Smooth muscle cell (in vitro differentiated cells): ENCODE measurements at regions not wholly inside any gene's neighbourhood (a gene's known extent, or its start where the extent isn't known, plus 50 kb on each side); places are given as distances from the start of the nearest gene placed in this dataset.

Experiments used
- DNase-seq: peaks from one replicate; lab custom pipeline; 2025; ENCODE audit not compliant: unreplicated experiment; lab: John Stamatoyannopoulos, UW
- H2AFZ ChIP-seq: fragments of 200-600 bp; sonication (generic); 2 replicates; pipeline ENCODE4 v1.6.0; 2016; ENCODE audit warnings: antibody characterized with exemption, low read depth, mild to moderate bottlenecking
- H3F3A ChIP-seq: fragments of 200-600 bp; sonication (generic); 2 replicates; pipeline ENCODE4 v1.6.0; 2017; ENCODE audit warnings: antibody characterized with exemption, low read depth
- H3K27ac ChIP-seq: fragments of 200-600 bp; sonication (generic); 2 replicates; pipeline ENCODE4 v1.5.1; 2016; ENCODE audit warnings: low read depth, mild to moderate bottlenecking
- H3K27me3 ChIP-seq: fragments of 200-600 bp; sonication (generic); 2 replicates; pipeline ENCODE4 v1.6.1; 2016; ENCODE audit warnings: low read depth, mild to moderate bottlenecking
- H3K36me3 ChIP-seq: fragments of 200-600 bp; sonication (generic); 2 replicates; pipeline ENCODE4 v1.5.1; 2016; ENCODE audit warnings: low read depth
- H3K4me1 ChIP-seq: fragments of 200-600 bp; sonication (generic); 2 replicates; pipeline ENCODE4 v1.5.1; 2016; ENCODE audit warnings: low read depth
- H3K4me2 ChIP-seq: fragments of 200-600 bp; sonication (generic); 2 replicates; pipeline ENCODE4 v1.6.0; 2016; ENCODE audit warnings: mild to moderate bottlenecking
- H3K4me3 ChIP-seq: fragments of 200-600 bp; sonication (generic); 2 replicates; pipeline ENCODE4 v1.5.1; 2016; ENCODE audit warnings: mild to moderate bottlenecking
- H3K79me2 ChIP-seq: fragments of 200-600 bp; sonication (generic); 2 replicates; pipeline ENCODE4 v1.6.0; 2016; ENCODE audit warnings: low read depth, mild to moderate bottlenecking
- H3K9ac ChIP-seq: fragments of 200-600 bp; sonication (generic); 2 replicates; pipeline ENCODE4 v1.6.0; 2016; ENCODE audit warnings: low read depth
- H3K9me3 ChIP-seq: fragments of 200-600 bp; sonication (generic); replicated peaks from 2 replicates; pipeline ENCODE4 v1.5.1; 2016; ENCODE audit warnings: low read depth
- H4K20me1 ChIP-seq: fragments of 200-600 bp; sonication (generic); 2 replicates; pipeline ENCODE4 v1.6.0; 2016; ENCODE audit warnings: low read depth
- CTCF ChIP-seq: fragments of 200-600 bp; sonication (generic); IDR thresholded peaks from 2 replicates; pipeline ENCODE4 v1.5.1; 2017; ENCODE audit warnings: borderline replicate concordance, mild to moderate bottlenecking, antibody characterized with exemption; ENCODE audit not compliant: insufficient read depth, poor library complexity, severe bottlenecking
- WGBS: methylation state at CpG from one replicate; pipeline ENCODE4 v1.1.7; 2016; ENCODE audit warnings: low lambda C conversion rate; 5-methylcytosine and 5-hydroxymethylcytosine counted together

DNA sequence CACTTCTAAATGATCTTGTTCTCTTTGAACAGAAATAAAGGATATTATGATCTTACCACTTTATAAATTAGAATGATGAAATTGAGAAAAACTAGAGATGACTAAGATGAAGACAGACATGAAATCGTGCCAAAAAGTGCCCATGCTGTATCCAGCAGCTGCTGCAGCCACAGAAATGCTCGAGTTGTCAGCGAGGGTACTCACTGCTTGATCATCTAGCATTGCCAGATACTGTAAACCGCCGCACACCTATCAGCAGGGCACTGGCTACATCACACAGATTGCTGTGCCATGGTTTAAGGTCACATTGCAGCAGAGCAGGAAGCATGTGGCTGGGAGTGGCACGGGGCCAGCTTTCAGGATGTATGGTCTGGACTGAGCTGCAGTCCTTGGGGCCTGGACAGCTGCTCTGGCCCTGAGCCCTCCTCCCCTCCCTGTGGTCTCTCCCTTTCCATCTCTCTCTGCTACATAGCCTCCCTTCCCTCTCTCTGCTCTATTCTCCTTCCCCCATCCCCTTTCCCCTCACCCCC lies 51.0 kb upstream of the SEPTIN5 start:
- 75% methylated on average over 6 of the region's 6 CpGs for WGBS
- TF ChIP-seq CTCF, result no peak
- no peak for DNase-seq

GRCh38 chr22:19663821-19664355 lies 50.4 kb upstream of the SEPTIN5 start:
- Histone ChIP-seq H3K27me3 (no peaks in the 10 kb centered on the region), H3K36me3 (no peaks in the 10 kb centered on the region), H3K9me3 (no peaks in the 10 kb centered on the region), H3K4me1 (peaks cover 4% of the 10 kb centered on the region), H3K4me2 (peak overlapping the region; percentile 32), H3K27ac (no peak overlapping the region), H3K4me3 (no peak overlapping the region), H3K9ac (no peak overlapping the region), H4K20me1 (no peaks in the 10 kb centered on the region), H2AFZ (no peak overlapping the region), H3K79me2 (no peaks in the 10 kb centered on the region), H3F3A (no peaks in the 10 kb centered on the region)
- TF ChIP-seq CTCF, result no peak
- WGBS, result 43% methylated on average over 14 of the region's 14 CpGs
- DNase-seq, result no peak

More for the DNA sequence above, 51.0 kb upstream of the SEPTIN5 start:
- H4K20me1 ChIP-seq, result no peaks in the 10 kb centered on the region
- H2AFZ ChIP-seq, result no peak overlapping the region
- peaks cover 4% of the 10 kb centered on the region for H3K4me1 ChIP-seq
- H3K36me3 ChIP-seq, result no peaks in the 10 kb centered on the region
- no peaks in the 10 kb centered on the region for H3K27me3 ChIP-seq
- no peaks in the 10 kb centered on the region for H3K9me3 ChIP-seq
- no peaks in the 10 kb centered on the region for H3K79me2 ChIP-seq
- H3F3A ChIP-seq, result no peaks in the 10 kb centered on the region
- no peak overlapping the region for H3K27ac ChIP-seq
- no peak overlapping the region for H3K4me3 ChIP-seq
- peak overlapping the region; percentile 32 for H3K4me2 ChIP-seq
- H3K9ac ChIP-seq, result no peak overlapping the region

DNA sequence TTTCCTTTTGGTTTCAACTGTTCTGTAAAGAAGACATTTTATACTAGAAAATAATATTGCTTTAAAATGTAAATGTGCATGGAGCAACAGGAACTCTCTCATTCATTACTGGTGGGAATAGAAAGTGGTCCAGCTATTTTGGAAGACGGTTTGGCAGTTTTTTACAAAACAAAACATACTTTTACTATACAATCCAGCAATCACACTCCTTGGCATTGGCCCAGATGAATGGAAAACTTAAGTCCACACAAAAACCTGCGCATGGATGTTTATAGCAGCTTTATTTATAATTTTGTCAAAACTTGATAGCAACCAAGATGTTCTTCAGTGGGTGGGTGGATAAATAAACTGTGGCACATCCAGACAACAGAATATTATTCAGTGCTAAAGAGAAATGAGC lies 49.9 kb upstream of the SEPTIN5 start:
- no peak for TF ChIP-seq CTCF
- Histone ChIP-seq H3K9ac (no peak overlapping the region), H3K27me3 (no peaks in the 10 kb centered on the region), H2AFZ (no peak overlapping the region), H3K36me3 (no peaks in the 10 kb centered on the region), H3K9me3 (no peaks in the 10 kb centered on the region), H3K4me2 (no peak overlapping the region), H3K27ac (no peak overlapping the region), H3K4me1 (peaks cover 4% of the 10 kb centered on the region), H4K20me1 (no peaks in the 10 kb centered on the region), H3K4me3 (no peak overlapping the region), H3K79me2 (no peaks in the 10 kb centered on the region), H3F3A (no peaks in the 10 kb centered on the region)
- WGBS, result 94% methylated on average over 2 of the region's 2 CpGs
- no peak for DNase-seq
